Spinal cord (tissue), 9 donors: ENCODE measurements at regions not wholly inside any gene's neighbourhood (a gene's known extent, or its start where the extent isn't known, plus 50 kb on each side); places are given as distances from the start of the nearest gene placed in this dataset.

Experiments
- DNase-seq, 6 donors: peaks; one replicate each; pipeline versions ENCODE4 v3.0.0 to v3.0.0-alpha.2; 2013 to 2015; ENCODE audit warnings: low spot score in 6 of 6, low read depth in 4 of 6
- H3K27ac ChIP-seq: one replicate; pipeline ENCODE4 v1.5.1; 2013; ENCODE audit warnings: low read depth, low read length, control low read depth
- H3K27me3 ChIP-seq: one replicate; pipeline ENCODE4 v1.6.1; 2013; ENCODE audit warnings: low read length; ENCODE audit not compliant: control insufficient read depth, insufficient read depth
- H3K36me3 ChIP-seq: one replicate; pipeline ENCODE4 v1.6.1; 2013; ENCODE audit warnings: low read length; ENCODE audit not compliant: control insufficient read depth, insufficient read depth
- H3K4me1 ChIP-seq: one replicate; pipeline ENCODE4 v1.6.1; 2013; ENCODE audit warnings: low read length; ENCODE audit not compliant: control insufficient read depth, insufficient read depth
- H3K4me3 ChIP-seq: one replicate; pipeline ENCODE4 v1.5.1; 2013; ENCODE audit warnings: low read depth, low read length, control low read depth
- H3K9me3 ChIP-seq: one replicate; pipeline ENCODE4 v1.6.1; 2013; ENCODE audit warnings: low read length; ENCODE audit not compliant: control insufficient read depth, insufficient read depth
- WGBS: methylation state at CpG from one replicate; pipeline ENCODE4 v1.1.5; 2013; ENCODE audit warnings: missing lambda C conversion rate; ENCODE audit not compliant: insufficient coverage; 5-methylcytosine and 5-hydroxymethylcytosine counted together
- donor health status: healthy.

DNA sequence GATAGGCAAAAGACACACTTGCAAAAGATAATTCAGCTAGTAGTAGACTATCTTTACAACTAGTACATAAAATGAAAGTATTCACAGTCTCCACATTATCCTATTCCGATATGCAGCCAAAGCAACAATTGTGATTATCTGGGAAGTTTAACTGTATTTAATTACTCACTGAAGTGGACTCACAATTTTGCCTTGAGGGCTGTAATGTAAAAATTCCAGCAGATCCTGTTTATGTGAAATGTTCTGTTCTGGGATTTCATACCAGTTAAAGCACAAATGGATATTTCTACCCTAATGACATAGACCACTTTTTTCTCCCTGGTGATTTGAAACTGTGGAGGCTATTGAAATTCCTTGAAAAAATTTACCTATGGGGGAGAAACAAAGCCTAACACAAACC lies 474.4 kb upstream of the EDIL3 start:
- Histone ChIP-seq H3K27ac (no peak overlapping the region), H3K4me1 (no peaks in the 10 kb centered on the region), H3K4me3 (no peak overlapping the region), H3K9me3 (no peaks in the 10 kb centered on the region), H3K27me3 (no peaks in the 10 kb centered on the region), H3K36me3 (no peaks in the 10 kb centered on the region)
- no peak for DNase-seq
- no CpG with 5 or more reads among the region's 1 CpG for WGBS

- no CpG with 5 or more reads among the region's 1 CpG for WGBS
- Histone ChIP-seq H3K9me3 (peaks cover 1% of the 10 kb centered on the region), H3K36me3 (no peaks in the 10 kb centered on the region), H3K4me1 (no peaks in the 10 kb centered on the region), H3K27ac (no peak overlapping the region), H3K27me3 (no peaks in the 10 kb centered on the region), H3K4me3 (no peak overlapping the region)
- DNase-seq = no peak
These were observed 447.0 kb upstream of the EDIL3 start for GRCh38 chr5:84831701-84832100.

DNA sequence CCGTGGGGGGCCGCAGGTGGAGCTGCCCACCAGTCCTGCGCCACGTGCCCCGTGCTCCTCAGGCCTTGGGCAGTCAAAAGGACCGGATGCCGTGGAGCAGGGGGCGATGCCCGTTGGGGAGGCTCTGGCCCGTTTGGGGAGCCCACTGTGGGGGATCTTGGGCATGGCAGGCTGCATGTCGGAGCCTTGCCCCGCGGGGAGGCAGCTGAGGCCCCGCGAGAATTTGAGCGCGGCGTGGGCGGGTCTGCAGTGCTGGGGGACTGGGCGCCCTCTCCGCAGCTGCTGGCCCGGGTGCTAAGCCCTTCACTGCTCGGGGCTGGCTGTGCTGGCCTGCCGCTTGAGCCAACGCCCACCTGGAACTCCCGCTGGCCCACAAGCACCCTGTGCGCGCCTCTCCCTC lies 445.6 kb upstream of the EDIL3 start:
- Histone ChIP-seq H3K4me3 (no peak overlapping the region), H3K27me3 (no peaks in the 10 kb centered on the region), H3K27ac (no peak overlapping the region), H3K36me3 (no peaks in the 10 kb centered on the region), H3K9me3 (peaks cover 1% of the 10 kb centered on the region), H3K4me1 (no peaks in the 10 kb centered on the region)
- WGBS = 91% methylated on average over 28 of the region's 28 CpGs
- no peak for DNase-seq

- peaks cover under 1% of the 10 kb centered on the region for H3K9me3 ChIP-seq
- no peak overlapping the region for H3K27ac ChIP-seq
- no peaks in the 10 kb centered on the region for H3K36me3 ChIP-seq
- no peaks in the 10 kb centered on the region for H3K27me3 ChIP-seq
- H3K4me3 ChIP-seq = no peak overlapping the region
- H3K4me1 ChIP-seq = no peaks in the 10 kb centered on the region
- DNase-seq = peak in 1 of 6 donors; percentile 47
- WGBS = no CpG with 5 or more reads among the region's 1 CpG
These were observed 440.9 kb upstream of the EDIL3 start for GRCh38 chr5:84825606-84826005.

GRCh38 chr5:84821924-84822323 lies 437.2 kb upstream of the EDIL3 start:
- no CpG with 5 or more reads among the region's 3 CpGs for WGBS
- Histone ChIP-seq H3K36me3 (no peaks in the 10 kb centered on the region), H3K4me3 (no peak overlapping the region), H3K9me3 (no peaks in the 10 kb centered on the region), H3K27ac (no peak overlapping the region), H3K4me1 (no peaks in the 10 kb centered on the region), H3K27me3 (no peaks in the 10 kb centered on the region)
- DNase-seq = no peak

DNA sequence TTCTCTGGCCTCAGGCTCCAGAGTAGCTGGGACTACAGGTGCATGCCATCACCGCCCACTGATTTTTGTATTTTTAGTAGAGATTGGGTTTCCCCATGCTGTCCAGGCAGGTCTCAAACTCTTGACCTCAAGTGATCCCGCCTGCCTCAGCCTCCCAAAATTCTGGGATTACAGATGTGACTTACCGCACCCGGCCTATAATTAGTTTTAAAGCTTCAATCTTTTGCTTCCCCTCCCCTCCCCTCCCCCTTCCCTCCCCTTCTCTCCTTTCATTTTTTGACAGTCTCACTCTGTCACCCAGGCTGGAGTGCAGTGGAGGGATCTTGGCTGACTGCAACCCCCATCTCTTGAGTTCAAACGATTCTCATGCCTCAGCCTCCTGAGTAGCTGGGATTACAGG lies 433.3 kb upstream of the EDIL3 start:
- H3K4me1 ChIP-seq = no peaks in the 10 kb centered on the region
- no peaks in the 10 kb centered on the region for H3K36me3 ChIP-seq
- DNase-seq = no peak
- H3K27ac ChIP-seq = no peak overlapping the region
- H3K4me3 ChIP-seq = no peak overlapping the region
- WGBS = 100% methylated on average over 3 of the region's 5 CpGs
- H3K27me3 ChIP-seq = no peaks in the 10 kb centered on the region
- H3K9me3 ChIP-seq = no peaks in the 10 kb centered on the region

GRCh38 chr5:84816746-84817547 lies 432.3 kb upstream of the EDIL3 start:
- H3K9me3 ChIP-seq = no peaks in the 10 kb centered on the region
- no peak overlapping the region for H3K27ac ChIP-seq
- H3K36me3 ChIP-seq = no peaks in the 10 kb centered on the region
- DNase-seq = peak in 1 of 6 donors; percentile 10
- no peaks in the 10 kb centered on the region for H3K4me1 ChIP-seq
- no peak overlapping the region for H3K4me3 ChIP-seq
- WGBS = 65% methylated on average over 2 of the region's 4 CpGs
- no peaks in the 10 kb centered on the region for H3K27me3 ChIP-seq

GRCh38 chr5:84816160-84816559 lies 431.5 kb upstream of the EDIL3 start:
- Histone ChIP-seq H3K9me3 (no peaks in the 10 kb centered on the region), H3K36me3 (no peaks in the 10 kb centered on the region), H3K27me3 (no peaks in the 10 kb centered on the region), H3K27ac (no peak overlapping the region), H3K4me3 (no peak overlapping the region), H3K4me1 (no peaks in the 10 kb centered on the region)
- 40% methylated on average over 1 of the region's 1 CpG for WGBS
- DNase-seq = no peak

DNA sequence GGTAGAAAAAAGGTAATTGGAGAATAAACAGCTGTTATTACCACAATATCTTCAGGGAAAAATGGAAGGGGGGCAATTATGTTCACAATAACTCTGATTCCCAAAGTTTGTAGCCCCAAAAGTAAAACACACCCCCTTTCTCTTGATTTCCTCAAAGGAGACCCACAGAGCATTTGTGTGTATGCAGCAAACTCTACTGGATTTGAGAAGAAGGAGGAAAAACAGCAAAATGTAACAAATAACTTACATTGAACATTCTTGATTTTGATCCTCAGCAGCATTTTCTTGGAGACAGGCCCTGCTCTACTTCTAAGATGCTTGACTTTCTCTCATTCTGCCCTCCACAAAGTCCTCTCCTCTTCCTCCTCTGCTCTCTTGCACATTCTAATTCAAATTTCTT lies 420.8 kb upstream of the EDIL3 start:
- no peaks in the 10 kb centered on the region for H3K36me3 ChIP-seq
- H3K4me1 ChIP-seq = no peaks in the 10 kb centered on the region
- H3K27me3 ChIP-seq = no peaks in the 10 kb centered on the region
- H3K27ac ChIP-seq = no peak overlapping the region
- DNase-seq = no peak
- H3K4me3 ChIP-seq = no peak overlapping the region
- no peaks in the 10 kb centered on the region for H3K9me3 ChIP-seq

DNA sequence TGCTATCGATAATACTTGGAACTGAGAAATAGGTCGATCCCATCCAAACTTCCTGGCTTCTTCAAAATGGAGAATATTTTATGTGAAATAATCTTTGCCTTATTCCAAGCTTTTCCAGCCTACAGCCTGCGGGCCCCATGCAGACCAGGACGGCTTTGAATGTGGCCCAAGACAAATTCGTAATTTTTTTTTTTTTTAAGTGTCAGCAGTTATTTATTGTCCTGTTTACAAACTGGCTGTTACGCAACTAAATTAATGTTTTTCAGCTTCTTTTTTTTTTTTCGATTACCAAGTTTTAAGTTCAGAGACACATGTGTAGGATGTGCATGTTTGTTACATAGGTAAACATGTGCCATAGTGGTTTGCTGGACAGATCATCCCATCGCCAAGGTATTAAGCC lies 411.7 kb upstream of the EDIL3 start:
- Histone ChIP-seq H3K4me3 (no peak overlapping the region), H3K36me3 (no peaks in the 10 kb centered on the region), H3K4me1 (no peaks in the 10 kb centered on the region), H3K27ac (no peak overlapping the region), H3K27me3 (no peaks in the 10 kb centered on the region), H3K9me3 (no peaks in the 10 kb centered on the region)
- DNase-seq = no peak
- no CpG with 5 or more reads among the region's 8 CpGs for WGBS
